Mesodermal cell (in vitro differentiated cells): ENCODE measurements at regions not wholly inside any gene's neighbourhood (a gene's known extent, or its start where the extent isn't known, plus 50 kb on each side); places are given as distances from the start of the nearest gene placed in this dataset.

ENCODE experiments used
- H3K27ac ChIP-seq: 2 replicates; pipeline ENCODE4 v1.7.0; 2013; ENCODE audit warnings: mild to moderate bottlenecking, low read depth, low read length, moderate library complexity; ENCODE audit not compliant: severe bottlenecking
- H3K36me3 ChIP-seq: 2 replicates; pipeline ENCODE4 v1.7.1; 2013; ENCODE audit warnings: mild to moderate bottlenecking, low read length, moderate library complexity; ENCODE audit not compliant: control insufficient read depth, insufficient read depth
- H3K4me1 ChIP-seq: one replicate; pipeline ENCODE4 v1.7.1; 2013; ENCODE audit warnings: mild to moderate bottlenecking, low read length; ENCODE audit not compliant: insufficient read depth, control insufficient read depth, poor library complexity, severe bottlenecking
- H3K4me3 ChIP-seq: 2 replicates; pipeline ENCODE4 v1.7.0; 2013; ENCODE audit warnings: low read length, control low read depth, mild to moderate bottlenecking; ENCODE audit not compliant: insufficient read depth, poor library complexity, severe bottlenecking; ENCODE audit errors: extremely low read depth
- H3K9me3 ChIP-seq: 2 replicates; pipeline ENCODE4 v1.7.1; 2013; ENCODE audit warnings: mild to moderate bottlenecking, low read length, moderate library complexity; ENCODE audit not compliant: control insufficient read depth
- WGBS, 2 experiments: methylation state at CpG; one replicate each; pipeline ENCODE4 v1.1.5; 2013; ENCODE audit warnings: missing lambda C conversion rate in 2 of 2; ENCODE audit not compliant: insufficient coverage in 2 of 2; 5-methylcytosine and 5-hydroxymethylcytosine counted together

DNA sequence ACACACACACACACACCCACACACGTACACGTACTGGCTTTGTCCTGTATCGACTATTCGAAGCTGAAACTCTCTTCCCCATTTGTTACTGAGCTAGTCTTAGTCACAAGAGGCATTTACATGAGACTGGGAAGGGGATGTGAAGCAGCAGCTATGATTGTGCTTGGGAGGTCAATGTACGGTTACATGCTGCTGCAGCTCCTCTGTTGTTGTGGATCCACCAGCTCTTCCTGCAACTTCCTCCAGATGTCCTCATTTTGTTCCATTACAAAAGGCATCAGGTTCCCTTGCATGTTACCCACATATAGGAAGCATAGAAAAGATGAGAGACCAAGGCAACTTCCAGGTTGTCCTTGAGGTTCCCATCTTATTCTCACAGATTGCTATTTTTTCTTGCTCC lies 612.4 kb upstream of the IMPG1 start:
- no peaks in the 10 kb centered on the region for H3K36me3 ChIP-seq
- H3K27ac ChIP-seq, result no peak overlapping the region
- H3K9me3 ChIP-seq, result no peaks in the 10 kb centered on the region
- H3K4me3 ChIP-seq, result no peak overlapping the region
- H3K4me1 ChIP-seq, result no peaks in the 10 kb centered on the region
- WGBS, 2 experiments, result 45 to 60% methylated on average over 1 to 4 of the region's 5 CpGs

DNA sequence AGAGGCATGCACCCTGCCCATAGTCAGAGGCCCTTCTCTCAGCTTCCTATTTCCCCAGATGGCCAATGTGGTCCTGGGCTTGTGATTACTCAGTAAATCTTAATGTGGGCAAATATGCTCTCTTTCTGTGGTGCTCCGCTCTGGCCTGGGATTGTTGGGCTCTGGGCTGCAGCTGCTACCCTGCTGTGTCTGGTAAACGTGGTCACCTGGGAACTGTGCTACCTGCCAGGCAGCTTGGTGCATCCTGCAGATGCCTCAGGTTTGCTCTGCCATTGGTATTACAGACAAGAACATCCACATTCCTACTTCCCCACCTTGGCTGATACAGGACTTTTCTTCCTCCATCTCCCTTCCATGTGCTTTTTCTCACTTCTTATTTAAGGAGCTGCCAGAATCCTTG lies 611.5 kb upstream of the IMPG1 start:
- Histone ChIP-seq H3K9me3 (no peaks in the 10 kb centered on the region), H3K4me1 (no peaks in the 10 kb centered on the region), H3K36me3 (no peaks in the 10 kb centered on the region), H3K4me3 (no peak overlapping the region), H3K27ac (no peak overlapping the region)
- 43 to 57% methylated on average over 1 to 2 of the region's 2 CpGs for WGBS, 2 experiments

- H3K4me1 ChIP-seq, result no peaks in the 10 kb centered on the region
- no peaks in the 10 kb centered on the region for H3K9me3 ChIP-seq
- WGBS, 2 experiments, result 40% methylated on average over 1 of the region's 1 CpG
- no peak overlapping the region for H3K4me3 ChIP-seq
- no peak overlapping the region for H3K27ac ChIP-seq
- H3K36me3 ChIP-seq, result no peaks in the 10 kb centered on the region
Measured at GRCh38 chr6:76682842-76683241, 610.4 kb upstream of the IMPG1 start.

DNA sequence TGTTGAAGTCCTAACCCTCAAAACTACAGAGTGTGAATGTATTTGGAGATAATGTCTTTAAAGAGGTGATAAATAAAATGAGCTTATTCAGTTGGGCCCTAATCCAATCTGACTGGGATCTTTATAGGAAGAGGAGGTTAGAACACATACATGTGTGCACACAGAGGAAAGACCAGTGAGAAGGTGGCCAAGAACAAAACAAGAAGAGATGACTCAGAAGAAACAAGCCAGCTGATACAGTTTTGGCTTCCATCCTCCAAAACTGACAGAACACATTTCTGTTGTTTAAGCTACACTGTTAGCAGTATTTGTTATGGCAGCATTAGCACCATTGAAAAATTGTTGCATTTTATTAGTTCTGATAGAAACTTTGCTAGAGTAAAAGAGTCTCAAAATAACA lies 609.3 kb upstream of the IMPG1 start:
- Histone ChIP-seq H3K9me3 (no peaks in the 10 kb centered on the region), H3K4me1 (no peaks in the 10 kb centered on the region), H3K36me3 (no peaks in the 10 kb centered on the region), H3K27ac (no peak overlapping the region), H3K4me3 (no peak overlapping the region)

GRCh38 chr6:76677017-76677416 lies 604.6 kb upstream of the IMPG1 start:
- no CpG with 5 or more reads among the region's 2 CpGs for WGBS, 2 experiments
- Histone ChIP-seq H3K9me3 (no peaks in the 10 kb centered on the region), H3K4me3 (no peak overlapping the region), H3K4me1 (no peaks in the 10 kb centered on the region), H3K36me3 (no peaks in the 10 kb centered on the region), H3K27ac (no peak overlapping the region)

- WGBS, 2 experiments, result 86 to 100% methylated on average over 3 to 4 of the region's 4 CpGs
- H3K9me3 ChIP-seq, result no peaks in the 10 kb centered on the region
- H3K4me1 ChIP-seq, result no peaks in the 10 kb centered on the region
- H3K4me3 ChIP-seq, result no peak overlapping the region
- H3K27ac ChIP-seq, result no peak overlapping the region
- no peaks in the 10 kb centered on the region for H3K36me3 ChIP-seq
Measured at GRCh38 chr6:76671751-76672150, 599.3 kb upstream of the IMPG1 start.

DNA sequence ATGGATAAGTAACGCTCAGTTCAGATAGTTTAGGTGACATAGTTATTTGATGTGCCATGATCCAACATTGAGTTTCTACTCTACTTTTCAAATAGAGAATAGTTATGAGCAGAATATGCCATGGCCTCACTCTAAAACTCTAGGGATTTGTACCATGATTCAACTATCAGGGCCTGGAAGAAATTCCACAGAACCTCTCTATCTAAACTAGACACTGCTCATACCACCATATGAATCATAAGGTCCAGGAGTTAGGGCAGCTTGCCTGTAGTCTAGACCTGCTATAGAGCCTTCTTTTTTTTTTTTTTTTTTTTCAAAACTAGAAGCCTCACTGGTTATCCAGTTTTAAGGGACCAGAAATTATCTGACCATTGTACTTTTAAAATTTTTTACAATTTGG lies 571.8 kb upstream of the IMPG1 start:
- Histone ChIP-seq H3K27ac (no peak overlapping the region), H3K36me3 (no peaks in the 10 kb centered on the region), H3K4me3 (no peak overlapping the region), H3K9me3 (no peaks in the 10 kb centered on the region), H3K4me1 (no peaks in the 10 kb centered on the region)
- WGBS, 2 experiments, result 100% methylated on average over 1 of the region's 1 CpG; no CpG with 5 or more reads in 1 of the 2 experiments

GRCh38 chr6:76639941-76640340 lies 567.5 kb upstream of the IMPG1 start:
- Histone ChIP-seq H3K36me3 (no peaks in the 10 kb centered on the region), H3K4me3 (no peak overlapping the region), H3K27ac (no peak overlapping the region), H3K4me1 (no peaks in the 10 kb centered on the region), H3K9me3 (no peaks in the 10 kb centered on the region)
- no CpG with 5 or more reads among the region's 1 CpG for WGBS, 2 experiments

GRCh38 chr6:76634695-76635094 lies 562.2 kb upstream of the IMPG1 start:
- Histone ChIP-seq H3K9me3 (no peaks in the 10 kb centered on the region), H3K27ac (no peak overlapping the region), H3K36me3 (no peaks in the 10 kb centered on the region), H3K4me1 (no peaks in the 10 kb centered on the region), H3K4me3 (no peak overlapping the region)

DNA sequence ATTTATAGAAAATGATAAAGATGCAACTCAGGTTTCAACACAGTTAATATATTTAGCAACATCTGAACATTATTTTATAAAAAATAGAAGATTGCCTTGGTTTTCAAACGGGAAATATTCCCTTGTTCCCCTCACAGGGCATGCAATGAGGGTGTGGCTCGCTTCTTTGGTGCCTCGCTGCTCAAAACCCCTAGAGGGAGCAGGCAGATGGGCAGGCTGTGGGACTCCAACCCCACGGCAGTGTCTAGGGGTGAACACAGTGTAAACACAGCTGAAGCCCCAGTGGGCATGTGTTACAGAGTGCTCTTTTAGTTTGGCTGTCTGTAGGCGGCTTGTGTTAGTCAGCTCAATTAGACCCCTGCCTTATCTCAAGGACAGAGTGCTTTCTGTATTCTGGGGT lies 560.8 kb upstream of the IMPG1 start:
- no peaks in the 10 kb centered on the region for H3K4me1 ChIP-seq
- no peak overlapping the region for H3K4me3 ChIP-seq
- H3K27ac ChIP-seq, result no peak overlapping the region
- no peaks in the 10 kb centered on the region for H3K9me3 ChIP-seq
- 66 to 75% methylated on average over 2 to 4 of the region's 5 CpGs for WGBS, 2 experiments
- no peaks in the 10 kb centered on the region for H3K36me3 ChIP-seq

DNA sequence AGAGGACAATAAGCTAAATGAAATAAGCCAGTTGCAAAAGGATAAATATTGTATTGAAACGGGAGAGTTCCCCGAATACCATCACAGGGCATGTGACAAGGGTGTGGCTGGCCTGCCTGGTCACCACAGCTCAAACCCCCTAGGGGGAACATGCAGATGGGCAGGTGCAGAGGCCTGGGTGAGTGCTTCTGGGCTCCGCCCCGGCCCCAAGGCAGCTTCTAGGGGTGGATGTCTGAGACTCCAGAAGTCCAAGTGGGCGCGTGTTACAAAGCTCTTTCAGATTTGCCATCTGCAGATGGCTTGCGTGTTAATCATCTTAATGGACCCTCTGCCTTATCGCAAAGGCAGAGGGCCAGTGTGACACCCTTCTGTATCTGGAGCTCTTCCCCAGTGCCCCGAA lies 559.2 kb upstream of the IMPG1 start:
- WGBS, 2 experiments, result 95 to 98% methylated on average over 5 to 9 of the region's 9 CpGs
- Histone ChIP-seq H3K27ac (no peak overlapping the region), H3K9me3 (no peaks in the 10 kb centered on the region), H3K4me3 (no peak overlapping the region), H3K36me3 (no peaks in the 10 kb centered on the region), H3K4me1 (no peaks in the 10 kb centered on the region)

- 90 to 100% methylated on average over 1 to 2 of the region's 2 CpGs for WGBS, 2 experiments
- H3K4me3 ChIP-seq, result no peak overlapping the region
- no peaks in the 10 kb centered on the region for H3K9me3 ChIP-seq
- H3K4me1 ChIP-seq, result no peaks in the 10 kb centered on the region
- H3K36me3 ChIP-seq, result no peaks in the 10 kb centered on the region
- H3K27ac ChIP-seq, result no peak overlapping the region
Measured at GRCh38 chr6:76615395-76615794, 542.9 kb upstream of the IMPG1 start.
